GM12878 (cell line): ENCODE measurements at regions not wholly inside any gene's neighbourhood (a gene's known extent, or its start where the extent isn't known, plus 50 kb on each side); places are given as distances from the start of the nearest gene placed in this dataset.

ENCODE experiments used
- ATAC-seq: fragments of 200-7000 bp; cut with Tn5 transposase; 3 replicates; pipeline ENCODE4 v1.9.1; 2020; ENCODE audit warnings: mild to moderate bottlenecking, moderate library complexity
- BruUV-seq: library from RNA; stranded (reverse); fragments of 400-500 nt; replicated peaks from 2 replicates; lab custom pipeline; 2021; lab: Mats Ljungman, UMichigan
- CTCF ChIA-PET: fragments of 300-600 bp; sonication (Branson Sonifier 250); formaldehyde crosslinking; extraction: SDS; loops from one replicate; lab custom pipeline; 2021; ENCODE audit warnings: inconsistent platforms; lab: Yijun Ruan, JAX
- POLR2A ChIA-PET: fragments of 350-600 bp; formaldehyde crosslinking; extraction: SDS; loops from one replicate; lab custom pipeline; 2021; ENCODE audit warnings: inconsistent platforms; lab: Charles Lee
- RAD21 ChIA-PET: fragments of 300-600 bp; sonication (Branson Sonifier 250); formaldehyde crosslinking; loops from one replicate; lab custom pipeline; 2023; ENCODE audit warnings: antibody characterized with exemption; ENCODE audit not compliant: unreplicated experiment; lab: Charles Lee
- SMC1A ChIA-PET: fragments of 300-600 bp; sonication (Branson Sonifier 250); formaldehyde crosslinking; loops from one replicate; lab custom pipeline; 2023; ENCODE audit not compliant: unreplicated experiment, uncharacterized antibody; lab: Charles Lee
- DNase-seq: peaks from one replicate; pipeline ENCODE4 v3.0.0-alpha.2; 2011; ENCODE audit warnings: low read depth, low spot score
- FAIRE-seq: peaks from 3 replicates; lab custom pipeline; 2011; peaks lifted over from hg19 to GRCh38; lab: Jason Lieb, UNC
- H2AFZ ChIP-seq: 2 replicates; pipeline ENCODE4 v1.6.0; 2011; ENCODE audit warnings: low read depth, low read length, control low read depth; ENCODE audit not compliant: control insufficient read depth
- H3K27ac ChIP-seq: 2 replicates; pipeline ENCODE4 v1.5.1; 2011; ENCODE audit warnings: control low read depth; ENCODE audit not compliant: control insufficient read depth, insufficient read depth
- H3K27me3 ChIP-seq, 2 experiments: replicated peaks in 1 of 2; 2 replicates each; pipeline versions ENCODE4 v1.6.0 to v1.6.1; 2011; ENCODE audit warnings: low read length in 1 of 2; ENCODE audit not compliant: control insufficient read depth in 2 of 2, insufficient read depth in 2 of 2
- H3K36me3 ChIP-seq, 2 experiments: 2 replicates each; pipeline ENCODE4 v1.5.1; 2011; ENCODE audit warnings: low read length in 1 of 2; ENCODE audit not compliant: control insufficient read depth in 2 of 2, insufficient read depth in 2 of 2
- H3K4me1 ChIP-seq: 2 replicates; pipeline ENCODE4 v1.6.1; 2011; ENCODE audit warnings: mild to moderate bottlenecking, low read length, moderate library complexity, mixed read lengths; ENCODE audit not compliant: control insufficient read depth, insufficient read depth
- H3K4me2 ChIP-seq: 2 replicates; pipeline ENCODE4 v1.6.0; 2011; ENCODE audit warnings: control low read depth; ENCODE audit not compliant: control insufficient read depth, insufficient read depth
- H3K4me3 ChIP-seq: fragments of 200-600 bp; sonication (generic); 2 replicates; pipeline ENCODE4 v1.5.1; 2016
- H3K79me2 ChIP-seq: 2 replicates; pipeline ENCODE4 v1.6.0; 2011; ENCODE audit warnings: low read length; ENCODE audit not compliant: control insufficient read depth, insufficient read depth
- H3K9ac ChIP-seq: 2 replicates; pipeline ENCODE4 v1.8.0; 2011; ENCODE audit warnings: low read length, control low read depth, mixed read lengths; ENCODE audit not compliant: control insufficient read depth, insufficient read depth
- H3K9me3 ChIP-seq: replicated peaks from 3 replicates; pipeline ENCODE4 v1.5.1; 2011; ENCODE audit warnings: mild to moderate bottlenecking, low read length; ENCODE audit not compliant: control insufficient read depth, insufficient read depth
- H4K20me1 ChIP-seq: 2 replicates; pipeline ENCODE4 v1.6.0; 2011; ENCODE audit not compliant: control insufficient read depth, insufficient read depth
- BRCA1 ChIP-seq: IDR thresholded peaks from 2 replicates; pipeline ENCODE4 v1.6.1; 2011; ENCODE audit warnings: low read depth, low read length, improper control_type of control experiment
- CREB1 ChIP-seq: IDR thresholded peaks from 2 replicates; pipeline ENCODE4 v1.6.1; 2012; ENCODE audit warnings: low read depth, mild to moderate bottlenecking, inconsistent platforms
- CUX1 ChIP-seq: IDR thresholded peaks from 2 replicates; pipeline ENCODE4 v1.6.1; 2012; ENCODE audit warnings: improper control_type of control experiment, low read depth, low read length; ENCODE audit not compliant: insufficient replicate concordance
- ESRRA ChIP-seq: IDR thresholded peaks from 2 replicates; pipeline ENCODE4 v1.6.1; 2012; ENCODE audit warnings: mild to moderate bottlenecking, low read length, improper control_type of control experiment
- KDM1A ChIP-seq: fragments of 200-600 bp; sonication (generic); IDR thresholded peaks from 2 replicates; pipeline ENCODE4 v1.6.1; 2016; ENCODE audit warnings: borderline replicate concordance
- NFYB ChIP-seq: IDR thresholded peaks from 2 replicates; pipeline ENCODE4 v1.6.1; 2011; ENCODE audit warnings: low read depth, mild to moderate bottlenecking, low read length, improper control_type of control experiment, moderate library complexity; ENCODE audit not compliant: insufficient read depth
- PKNOX1 ChIP-seq: fragments of 450-650 bp; IDR thresholded peaks from 2 replicates; pipeline ENCODE4 v1.6.1; 2016; ENCODE audit warnings: mild to moderate bottlenecking
- PML ChIP-seq: IDR thresholded peaks from 2 replicates; pipeline ENCODE4 v1.6.1; 2012; ENCODE audit warnings: low read length, inconsistent platforms
- POLR2AphosphoS5 ChIP-seq: IDR thresholded peaks from 2 replicates; pipeline ENCODE4 v1.6.1; 2011; ENCODE audit warnings: mild to moderate bottlenecking, low read length, inconsistent platforms
- SRF ChIP-seq, 2 experiments: IDR thresholded peaks; 2 replicates each; pipeline ENCODE4 v1.6.1; 2011; ENCODE audit warnings: low read depth in 2 of 2, low read length in 2 of 2, mild to moderate bottlenecking in 1 of 2, moderate library complexity in 1 of 2
- ZBTB40 ChIP-seq: fragments of 450-650 bp; IDR thresholded peaks from 2 replicates; pipeline ENCODE4 v1.6.1; 2016; ENCODE audit warnings: mild to moderate bottlenecking, moderate library complexity, borderline replicate concordance
- WGBS: methylation state at CpG from one replicate; pipeline ENCODE4 v1.1.6; 2016; ENCODE audit warnings: low lambda C conversion rate; ENCODE audit not compliant: insufficient replicate concordance, insufficient coverage; ENCODE audit errors: missing lambda C conversion rate; 5-methylcytosine and 5-hydroxymethylcytosine counted together
- in situ Hi-C: fragments of 300-500 bp; cut with MboI; formaldehyde crosslinking; loops from 9 replicates; pipeline ENCODE4 v1.14.3; 2018; ENCODE audit warnings: mixed read lengths
- intact Hi-C: fragments of 100-400 bp; cut with micrococcal nuclease; formaldehyde crosslinking; loops from one replicate; pipeline ENCODE4 v1.14.2; 2022; ENCODE audit not compliant: unreplicated experiment

GRCh38 chr12:38523920-38524319, 207.3 kb downstream of the ALG10B start (continued):
- TF ChIP-seq ZBTB40 = no peak
- TF ChIP-seq NFYB = no peak
- TF ChIP-seq BRCA1 = no peak
- TF ChIP-seq ESRRA = no peak
- TF ChIP-seq KDM1A = no peak
- TF ChIP-seq POLR2AphosphoS5 = no peak
- TF ChIP-seq, all 136 proteins: peak for 0

- H2AFZ ChIP-seq = no peak overlapping the region
- H4K20me1 ChIP-seq = no peaks in the 10 kb centered on the region
- ChIA-PET SMC1A (no interaction called here), RAD21 (no interaction called here), CTCF (no interaction called here), POLR2A (no interaction called here)
- FAIRE-seq (no peak), DNase-seq (no peak), ATAC-seq (no peak)
- H3K9me3 ChIP-seq = no peaks in the 10 kb centered on the region
- no peaks in the 10 kb centered on the region for H3K79me2 ChIP-seq
- H3K4me1 ChIP-seq = no peaks in the 10 kb centered on the region
- H3K4me3 ChIP-seq = no peak overlapping the region
- no peak overlapping the region for H3K27ac ChIP-seq
- H3K36me3 ChIP-seq = no peaks in the 10 kb centered on the region
- intact Hi-C loops = no loop called here
- no peaks in the 10 kb centered on the region for H3K27me3 ChIP-seq
- WGBS = 21% methylated on average over 4 of the region's 4 CpGs
- no peak overlapping the region for H3K9ac ChIP-seq
- no TSS peak for BruUV-seq
- in situ Hi-C loops = no loop called here
- no peak overlapping the region for H3K4me2 ChIP-seq
- TF ChIP-seq CREB1 = no peak
- TF ChIP-seq SRF (IDR thresholded peaks at IDR 0.05; ENCODE audit: low read depth in 2 of 2, low read length in 2 of 2) = no peak
- no peak for TF ChIP-seq PKNOX1
- TF ChIP-seq PML = no peak
- TF ChIP-seq CUX1 = no peak
Observed at GRCh38 chr12:38527631-38528030, 211.1 kb downstream of the ALG10B start.
